Breast epithelium (tissue), 4 donors: ENCODE measurements at regions not wholly inside any gene's neighbourhood (a gene's known extent, or its start where the extent isn't known, plus 50 kb on each side); places are given as distances from the start of the nearest gene placed in this dataset.
"Not testable (repeated sequence)": the region's sequence is repeated elsewhere in the genome, so short reads cannot be mapped to it uniquely, and the experiment has no call there.

ENCODE experiments used
- DNase-seq, 2 donors: peaks; one replicate each; pipeline ENCODE4 v3.0.0-alpha.2; 2019; ENCODE audit warnings: low spot score in 2 of 2
- H3K27ac ChIP-seq, 2 donors: fragments of 200-600 bp; sonication (generic) in 1 of 2; one replicate each; pipeline ENCODE4 v1.5.1; 2016 to 2019; ENCODE audit warnings: mild to moderate bottlenecking in 1 of 2
- H3K27me3 ChIP-seq, 2 donors: fragments of 200-600 bp; sonication (generic) in 1 of 2; one replicate each; pipeline versions ENCODE4 v1.5.1 to v1.6.0; 2017 to 2019; ENCODE audit warnings: control low read depth in 1 of 2, mild to moderate bottlenecking in 1 of 2
- H3K36me3 ChIP-seq: fragments of 200-600 bp; one replicate; pipeline ENCODE4 v1.5.1; 2019
- H3K4me1 ChIP-seq, 2 donors: fragments of 200-600 bp; sonication (generic); one replicate each; pipeline ENCODE4 v1.5.1; 2016 to 2019; ENCODE audit warnings: control low read depth in 1 of 2
- H3K4me3 ChIP-seq, 3 donors: fragments of 200-600 bp; sonication (generic); 1 replicate in 2 of 3; 2 replicates in 1 of 3; pipeline ENCODE4 v1.5.1; 2016 to 2019; ENCODE audit warnings: mild to moderate bottlenecking in 3 of 3, moderate library complexity in 2 of 3
- H3K9me3 ChIP-seq, 2 donors: fragments of 200-600 bp; sonication (generic) in 1 of 2; one replicate each; pipeline ENCODE4 v1.5.1; 2016 to 2019; ENCODE audit warnings: control low read depth in 1 of 2
- CTCF ChIP-seq, 3 donors: fragments of 450-650 bp; IDR thresholded peaks; one replicate each; pipeline ENCODE4 v1.5.1; 2016 to 2017; ENCODE audit warnings: antibody characterized with exemption in 3 of 3, mild to moderate bottlenecking in 3 of 3, moderate library complexity in 3 of 3
- POLR2A ChIP-seq: fragments of 450-650 bp; IDR thresholded peaks from one replicate; pipeline ENCODE4 v1.6.1; 2016; ENCODE audit warnings: antibody characterized with exemption, mild to moderate bottlenecking, moderate library complexity
- POLR2AphosphoS5 ChIP-seq, 3 donors: sonication (generic); formaldehyde crosslinking; IDR thresholded peaks; one replicate each; pipeline ENCODE4 v1.6.1; 2017; ENCODE audit warnings: antibody characterized with exemption in 3 of 3
- intact Hi-C: fragments of 100-400 bp; cut with DNase I; formaldehyde crosslinking; loops from one replicate; pipeline ENCODE4 v1.15.1; 2023; ENCODE audit warnings: low total_unique reads

GRCh38 chr17:83190601-83191387, 111.4 kb downstream of the METRNL start:
- peaks cover 0 to 12% of the 10 kb centered on the region in 2 donors for H3K9me3 ChIP-seq
- peak overlapping the region; percentile 61 to 84 for H3K27ac ChIP-seq
- peaks cover 6% of the 10 kb centered on the region in 2 donors for H3K4me1 ChIP-seq
- H3K36me3 ChIP-seq: no peaks in the 10 kb centered on the region
- no peaks in the 10 kb centered on the region for H3K27me3 ChIP-seq
- TF ChIP-seq POLR2AphosphoS5 (IDR thresholded peaks at IDR 0.05): no peak
- no peak for TF ChIP-seq CTCF (IDR thresholded peaks at IDR 0.05)
- no peak for TF ChIP-seq POLR2A
- no peak overlapping the region for H3K4me3 ChIP-seq
- intact Hi-C loops: no loop called here
- peak in 1 of 2 donors; percentile 10 for DNase-seq

DNA sequence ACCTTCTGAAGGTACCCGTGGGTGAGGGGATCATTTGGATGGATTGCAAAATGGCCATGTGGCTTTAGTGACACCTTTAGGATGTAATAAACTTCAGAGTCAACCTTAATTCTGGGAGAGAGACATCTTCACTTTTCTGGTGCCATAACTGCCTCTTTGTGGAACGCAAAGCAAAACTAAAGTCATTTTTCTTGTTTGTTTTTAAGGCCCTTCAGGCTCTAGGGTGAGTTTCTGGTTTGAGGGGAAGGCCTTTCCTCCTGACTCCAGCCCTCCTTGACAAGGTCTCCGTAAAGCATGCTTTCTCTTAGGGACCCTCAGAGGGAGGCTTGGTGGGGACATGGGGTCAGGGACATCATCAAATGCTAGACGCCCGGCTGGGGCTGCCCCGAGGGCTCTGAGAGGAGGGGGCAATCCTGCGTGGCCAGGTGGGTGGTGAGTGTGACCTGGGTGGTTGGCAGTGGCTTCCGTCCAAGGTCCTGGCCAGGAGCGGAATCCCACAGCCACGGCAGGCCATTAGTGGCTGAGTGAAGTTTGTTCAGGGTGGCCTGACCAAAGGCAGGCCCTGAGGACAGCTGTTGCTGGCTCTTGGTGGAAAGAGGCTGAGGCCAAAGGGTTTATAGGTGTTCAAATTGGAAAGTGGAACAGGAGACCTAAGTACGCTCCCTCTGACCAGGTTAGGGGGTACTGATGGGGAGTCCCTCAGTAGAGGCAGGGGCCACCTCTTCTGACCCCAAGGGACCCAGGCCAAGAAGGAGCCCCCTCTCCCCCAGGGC, 112.2 kb downstream of the METRNL start:
- H3K27me3 ChIP-seq: no peaks in the 10 kb centered on the region
- no peaks in the 10 kb centered on the region for H3K36me3 ChIP-seq
- TF ChIP-seq POLR2AphosphoS5 (IDR thresholded peaks at IDR 0.05): no peak
- no peak for TF ChIP-seq CTCF (IDR thresholded peaks at IDR 0.05)
- TF ChIP-seq POLR2A: no peak
- no peak overlapping the region for H3K4me3 ChIP-seq
- intact Hi-C loops: no loop called here
- peaks cover 0 to 12% of the 10 kb centered on the region in 2 donors for H3K9me3 ChIP-seq
- peak overlapping the region; percentile 61 to 84 for H3K27ac ChIP-seq
- H3K4me1 ChIP-seq: peaks cover 8 to 12% of the 10 kb centered on the region in 2 donors
- peak in 1 of 2 donors; percentile 14 for DNase-seq

DNA sequence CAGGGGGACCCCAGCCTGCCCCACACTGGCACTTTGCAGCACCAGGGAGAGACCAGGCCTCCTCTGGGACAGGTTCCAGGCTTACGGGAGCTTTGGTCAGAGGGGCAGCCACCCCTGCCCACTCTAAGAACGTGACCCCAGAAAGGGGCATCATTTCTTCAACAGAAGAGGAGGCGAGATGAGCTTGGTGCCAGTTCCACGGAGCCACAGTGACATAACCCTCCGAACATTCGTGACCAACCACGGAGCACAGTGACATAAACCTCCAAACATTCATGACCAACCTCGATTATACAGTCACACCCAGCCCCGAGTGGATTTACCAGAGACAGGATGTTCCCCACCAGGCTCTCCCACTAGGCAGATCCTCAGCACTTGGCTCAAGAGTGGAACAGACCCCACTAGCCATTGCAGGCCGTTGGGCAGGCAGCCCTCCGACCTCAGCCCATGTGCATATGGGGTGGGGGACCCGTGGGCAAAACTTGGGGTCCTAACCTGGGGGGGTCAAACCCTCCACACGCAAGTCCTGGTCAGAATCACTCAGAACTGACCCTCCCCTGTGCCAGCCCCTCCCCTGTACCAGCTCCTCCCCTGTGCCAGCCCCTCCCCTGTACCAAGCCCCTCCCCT, 112.9 kb downstream of the METRNL start:
- peaks cover 8 to 12% of the 10 kb centered on the region in 2 donors for H3K4me1 ChIP-seq
- no peaks in the 10 kb centered on the region for H3K27me3 ChIP-seq
- no peaks in the 10 kb centered on the region for H3K36me3 ChIP-seq
- H3K4me3 ChIP-seq: no peak overlapping the region
- H3K9me3 ChIP-seq: peaks cover 0 to 12% of the 10 kb centered on the region in 2 donors
- peak overlapping the region; percentile 61 to 65 for H3K27ac ChIP-seq
- peak; percentile 15 to 37 for DNase-seq
- intact Hi-C loops: no loop called here
- TF ChIP-seq POLR2A (no peak), POLR2AphosphoS5 (IDR thresholded peaks at IDR 0.05) (peak in 1 of 3 donors; percentile 21)

DNA sequence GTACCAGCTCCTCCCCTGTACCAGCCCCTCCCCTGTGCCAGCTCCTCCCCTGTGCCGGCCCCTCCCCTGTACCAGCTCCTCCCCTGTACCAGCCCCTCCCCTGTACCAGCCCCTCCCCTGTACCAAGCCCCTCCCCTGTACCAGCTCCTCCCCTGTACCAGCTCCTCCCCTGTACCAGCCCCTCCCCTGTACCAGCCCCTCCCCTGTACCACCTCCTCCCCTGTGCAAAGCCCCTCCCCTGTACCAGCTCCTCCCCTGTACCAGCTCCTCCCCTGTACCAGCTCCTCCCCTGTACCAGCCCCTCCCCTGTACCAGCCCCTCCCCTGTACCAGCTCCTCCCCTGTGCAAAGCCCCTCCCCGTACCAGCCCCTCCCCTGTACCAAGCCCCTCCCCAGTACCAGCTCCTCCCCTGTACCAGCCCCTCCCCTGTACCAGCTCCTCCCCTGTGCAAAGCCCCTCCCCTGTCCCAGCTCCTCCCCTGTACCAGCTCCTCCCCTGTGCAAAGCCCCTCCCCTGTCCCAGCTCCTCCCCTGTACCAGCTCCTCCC, 113.5 kb downstream of the METRNL start:
- Histone ChIP-seq H3K4me1 (peaks cover 8 to 12% of the 10 kb centered on the region in 2 donors), H3K9me3 (peaks cover 0 to 12% of the 10 kb centered on the region in 2 donors), H3K27ac (peak overlapping the region in 1 of 2 donors; percentile 65)
- DNase-seq, H3K36me3 ChIP-seq, intact Hi-C loops, H3K4me3 ChIP-seq, H3K27me3 ChIP-seq: not testable (repeated sequence)

DNA sequence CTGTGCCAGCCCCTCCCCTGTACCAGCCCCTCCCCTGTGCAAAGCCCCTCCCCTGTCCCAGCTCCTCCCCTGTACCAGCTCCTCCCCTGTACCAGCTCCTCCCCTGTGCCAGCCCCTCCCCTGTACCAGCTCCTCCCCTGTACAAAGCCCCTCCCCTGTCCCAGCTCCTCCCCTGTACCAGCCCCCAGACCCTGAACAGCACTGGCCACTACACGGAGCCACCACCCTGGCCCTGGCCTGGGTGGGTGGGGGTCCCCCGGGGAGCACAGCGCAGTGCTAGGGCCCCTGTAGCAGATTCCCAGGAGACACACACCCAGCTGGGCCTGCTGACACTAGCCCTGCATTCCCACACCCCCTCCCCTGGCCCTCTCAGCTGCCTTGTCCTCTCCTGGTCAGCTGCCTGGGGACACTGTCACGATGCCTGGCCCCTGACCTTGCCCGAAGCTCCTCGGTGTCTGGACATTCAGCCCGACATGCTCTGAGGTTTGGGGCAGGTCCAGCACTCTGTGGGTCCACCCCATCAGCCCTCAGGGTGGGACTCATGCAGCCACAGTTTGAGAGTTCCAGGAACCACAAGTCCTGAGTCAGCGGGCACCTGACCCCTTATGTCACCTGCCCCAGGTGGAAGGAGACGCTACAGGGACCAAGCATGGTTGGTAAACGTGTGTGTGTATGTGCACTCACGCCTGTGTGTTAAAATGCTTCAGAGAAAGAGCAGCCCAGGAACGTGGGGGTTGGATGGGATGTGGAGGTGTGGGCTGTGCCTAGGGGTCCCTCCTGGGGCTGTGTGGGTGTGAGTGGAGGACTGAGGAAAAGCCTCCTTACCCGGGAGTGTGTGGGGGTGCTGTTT, 114.2 kb downstream of the METRNL start:
- Histone ChIP-seq H3K36me3 (no peaks in the 10 kb centered on the region), H3K4me1 (peaks cover 8 to 12% of the 10 kb centered on the region in 2 donors), H3K9me3 (peaks cover 0 to 6% of the 10 kb centered on the region in 2 donors), H3K27ac (peak overlapping the region; percentile 52 to 87), H3K27me3 (no peaks in the 10 kb centered on the region), H3K4me3 (peak overlapping the region in 1 of 3 donors; percentile 11)
- TF ChIP-seq CTCF (IDR thresholded peaks at IDR 0.05) (no peak), POLR2A (no peak), POLR2AphosphoS5 (IDR thresholded peaks at IDR 0.05) (no peak)
- DNase-seq: peak; percentile 54 to 55
- intact Hi-C loops: no loop called here
